Skin of body (tissue), 1 donor: ENCODE measurements at regions not wholly inside any gene's neighbourhood (a gene's known extent, or its start where the extent isn't known, plus 50 kb on each side); places are given as distances from the start of the nearest gene placed in this dataset.

Experiments used
- DNase-seq: peaks from one replicate; lab custom pipeline; 2025; lab: John Stamatoyannopoulos, UW

DNA sequence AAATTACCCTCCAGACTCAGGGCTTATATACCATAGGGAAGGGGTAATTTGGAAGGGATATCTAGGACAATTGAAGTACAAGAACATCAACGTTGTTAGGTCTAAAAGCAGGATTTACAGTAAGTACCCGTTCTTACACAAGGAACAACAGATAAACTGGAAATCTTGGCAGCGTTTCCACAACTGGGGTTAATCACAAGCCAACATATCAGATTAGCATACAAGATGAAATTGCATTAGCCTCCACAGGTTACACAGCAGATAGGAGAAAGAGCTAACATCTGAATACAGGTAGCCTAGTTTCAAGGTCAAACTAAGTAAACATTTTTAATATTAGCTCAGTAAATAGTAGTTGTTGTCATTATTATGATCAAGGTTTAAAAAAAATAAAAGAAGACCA, 1214.0 kb upstream of the PCDH20 start:
- DNase-seq: no peak

GRCh38 chr13:62627226-62627625, 1211.6 kb upstream of the PCDH20 start:
- no peak for DNase-seq

GRCh38 chr13:62626771-62627170, 1211.1 kb upstream of the PCDH20 start:
- DNase-seq: no peak

- no peak for DNase-seq
These were observed 1209.7 kb upstream of the PCDH20 start for GRCh38 chr13:62625214-62625881.

DNA sequence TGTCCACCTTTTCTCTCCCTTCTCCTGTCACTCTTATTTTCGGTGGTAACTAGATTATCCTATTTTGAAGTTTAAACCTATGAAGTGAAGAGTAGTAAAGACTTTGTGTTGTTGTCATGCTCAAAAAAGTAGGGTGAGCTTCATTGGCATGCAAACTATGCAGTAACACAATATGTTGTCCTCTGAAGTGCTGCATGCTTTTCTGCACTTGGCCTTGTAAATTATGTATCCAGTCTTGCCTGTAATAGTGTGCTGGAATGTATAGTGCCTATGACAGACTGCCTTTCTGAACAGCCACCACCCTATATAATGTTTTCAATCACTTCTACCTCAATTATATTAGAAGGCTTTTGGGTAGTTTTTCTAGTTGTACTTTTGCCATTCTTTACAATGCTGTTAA, 1198.2 kb upstream of the PCDH20 start:
- DNase-seq: no peak

DNA sequence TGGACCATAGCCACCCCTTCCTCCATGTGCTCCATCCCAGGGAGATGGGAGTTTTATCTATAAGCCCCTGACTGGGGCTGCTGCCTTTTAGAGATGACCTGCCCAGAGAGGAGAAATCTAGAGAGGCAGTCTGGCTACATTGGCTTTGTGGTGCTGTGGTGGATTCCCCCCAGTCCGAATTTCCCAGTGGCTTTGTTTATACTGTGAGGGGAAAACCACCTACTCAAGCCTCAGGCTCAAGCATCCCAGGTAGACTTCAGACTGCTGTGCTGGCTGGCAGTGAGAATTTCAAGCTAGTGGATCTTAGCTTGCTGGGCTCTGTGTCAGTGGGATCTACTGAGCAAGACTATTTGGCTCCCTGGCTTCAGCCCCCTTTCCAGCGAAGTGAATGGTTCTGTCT, 1195.7 kb upstream of the PCDH20 start:
- DNase-seq: no peak

DNA sequence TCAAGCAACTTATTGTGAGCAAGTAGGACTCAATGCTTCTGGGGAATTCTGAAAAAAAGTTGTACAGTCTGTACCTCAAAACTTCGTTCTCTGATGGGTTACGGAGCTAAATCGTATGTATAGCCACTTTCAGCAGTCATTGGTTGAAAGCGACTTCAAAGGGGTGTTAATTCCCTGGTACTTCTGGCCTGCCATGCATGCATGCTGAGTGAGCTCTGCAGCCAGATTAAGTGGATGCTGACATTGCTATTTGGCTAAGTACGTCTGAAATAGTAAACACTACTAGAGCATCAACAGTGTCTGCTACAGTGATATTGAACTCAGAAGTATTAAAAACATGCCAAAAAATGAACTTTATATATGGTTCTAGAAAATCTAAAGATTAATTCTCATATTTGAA, 1183.1 kb upstream of the PCDH20 start:
- no peak for DNase-seq

DNA sequence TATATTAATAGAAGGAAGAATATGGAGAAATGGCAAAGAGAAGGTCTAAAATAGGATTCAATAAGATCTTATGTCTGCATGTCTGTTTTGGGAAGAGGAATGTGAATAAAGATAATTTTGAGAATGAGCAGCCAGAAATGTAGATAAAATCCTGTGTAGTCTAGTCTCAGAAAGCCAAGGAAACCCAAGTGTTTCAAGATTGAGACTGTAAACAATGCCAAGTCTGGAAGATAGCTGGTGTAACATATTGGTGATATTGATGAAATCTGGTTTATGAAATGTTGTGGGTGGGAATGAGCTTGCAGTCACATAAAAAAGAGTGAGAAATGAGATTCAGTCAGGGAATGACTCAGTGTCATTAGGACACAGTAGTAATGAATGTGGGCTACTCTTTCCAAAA, 1180.3 kb upstream of the PCDH20 start:
- DNase-seq: no peak

DNA sequence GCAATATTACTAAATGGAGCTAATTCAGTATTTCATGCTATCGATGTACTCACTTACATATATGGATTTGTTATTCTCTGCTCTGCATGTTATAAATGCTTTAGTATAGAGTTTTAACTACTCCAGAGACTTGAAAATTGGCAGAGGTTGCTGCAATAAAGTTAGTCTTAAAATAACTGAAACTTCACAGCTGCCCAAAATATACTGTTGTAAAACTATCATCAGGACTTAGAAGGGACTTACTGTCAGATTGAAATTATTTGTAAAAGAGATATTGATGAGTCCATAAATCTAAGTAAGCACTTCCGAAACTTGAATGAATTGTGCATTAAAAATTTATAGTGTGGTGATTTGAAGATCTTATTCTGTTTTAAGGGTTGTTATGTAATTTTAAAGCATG, 1178.2 kb upstream of the PCDH20 start:
- DNase-seq: no peak

GRCh38 chr13:62583466-62583865, 1167.8 kb upstream of the PCDH20 start:
- DNase-seq: no peak

DNA sequence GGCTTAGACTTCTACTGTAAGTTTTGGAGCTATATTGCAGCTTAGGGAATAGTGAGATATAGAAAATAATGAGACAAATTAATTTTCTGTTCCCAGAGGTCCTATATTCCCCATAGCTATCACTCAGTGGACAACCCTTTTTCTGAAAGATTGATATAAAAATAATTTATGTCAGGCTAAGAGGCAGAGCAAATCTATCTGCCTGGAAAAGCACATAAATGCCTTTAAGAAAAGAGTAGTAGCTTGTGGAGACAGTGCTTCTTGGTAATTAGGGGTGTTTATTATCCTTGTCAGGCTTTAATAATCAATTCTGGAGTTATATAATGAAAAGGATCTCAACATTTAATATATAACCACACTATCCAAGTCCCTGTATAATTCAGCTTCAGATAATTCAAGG, 1162.8 kb upstream of the PCDH20 start:
- no peak for DNase-seq

DNA sequence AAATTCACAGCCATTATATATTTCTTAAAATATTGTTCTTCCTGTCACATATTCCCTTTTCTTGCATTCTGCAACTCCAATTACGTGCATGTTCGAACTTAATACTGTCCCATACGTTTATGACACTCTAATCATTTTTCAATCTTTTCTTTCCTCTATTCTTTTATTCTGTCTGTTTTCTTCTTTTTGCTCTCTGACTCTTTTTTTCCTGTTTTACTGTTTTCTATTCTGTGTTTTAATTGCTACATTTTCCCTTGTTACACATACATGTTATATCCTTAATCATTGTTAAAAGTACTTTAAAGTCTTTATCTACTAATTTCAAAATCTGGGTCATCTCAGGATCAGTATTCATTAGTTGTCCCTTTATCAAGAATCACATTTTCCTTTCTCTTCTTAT, 1149.1 kb upstream of the PCDH20 start:
- DNase-seq: no peak

- no peak for DNase-seq
These were observed 1147.6 kb upstream of the PCDH20 start for GRCh38 chr13:62563251-62563650.

GRCh38 chr13:62556978-62557377, 1141.3 kb upstream of the PCDH20 start:
- DNase-seq: no peak

- no peak for DNase-seq
These were observed 1135.9 kb upstream of the PCDH20 start for GRCh38 chr13:62551588-62551987.

GRCh38 chr13:62544928-62545327, 1129.3 kb upstream of the PCDH20 start:
- DNase-seq: no peak

- DNase-seq: no peak
These were observed 1121.9 kb upstream of the PCDH20 start for GRCh38 chr13:62537593-62537992.

DNA sequence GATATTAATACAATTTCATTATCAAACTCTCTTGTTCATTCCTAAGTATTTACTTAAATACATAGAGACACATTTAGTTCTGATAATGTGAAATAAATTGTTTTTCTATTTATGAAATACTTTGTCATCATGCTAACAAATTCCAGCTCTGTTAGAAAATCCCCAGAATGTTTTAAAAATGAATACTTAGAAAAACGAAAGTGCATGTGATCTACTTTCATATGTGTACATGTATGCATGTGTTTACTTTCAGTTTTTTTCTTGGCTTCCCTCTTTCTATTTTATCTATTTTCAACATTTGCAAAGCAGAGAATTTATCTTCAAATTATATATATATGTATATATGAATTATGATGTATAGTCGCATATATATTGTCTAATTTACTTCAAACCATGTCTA, 1110.0 kb upstream of the PCDH20 start:
- DNase-seq: no peak

GRCh38 chr13:62524498-62524897, 1108.8 kb upstream of the PCDH20 start:
- DNase-seq: no peak

DNA sequence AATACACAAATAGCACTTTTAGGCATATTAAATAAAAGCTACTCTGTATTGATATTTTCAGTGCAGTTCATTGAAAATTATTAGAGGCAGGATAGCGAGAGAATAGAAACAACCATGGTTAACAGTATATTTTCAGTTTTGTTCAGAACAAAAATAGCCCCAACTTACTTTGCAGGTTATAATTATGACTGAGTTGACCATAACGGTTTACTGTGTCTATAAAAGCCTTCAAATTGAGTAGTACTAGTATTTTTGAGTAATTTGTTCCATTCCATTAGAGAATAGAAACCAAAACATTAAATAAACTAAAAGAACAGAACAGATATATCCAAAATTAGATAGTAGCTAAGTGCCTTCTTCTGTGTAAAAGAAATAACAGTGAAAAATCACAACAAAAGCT, 1108.4 kb upstream of the PCDH20 start:
- DNase-seq: no peak

GRCh38 chr13:62512194-62513141, 1096.8 kb upstream of the PCDH20 start:
- DNase-seq: no peak

DNA sequence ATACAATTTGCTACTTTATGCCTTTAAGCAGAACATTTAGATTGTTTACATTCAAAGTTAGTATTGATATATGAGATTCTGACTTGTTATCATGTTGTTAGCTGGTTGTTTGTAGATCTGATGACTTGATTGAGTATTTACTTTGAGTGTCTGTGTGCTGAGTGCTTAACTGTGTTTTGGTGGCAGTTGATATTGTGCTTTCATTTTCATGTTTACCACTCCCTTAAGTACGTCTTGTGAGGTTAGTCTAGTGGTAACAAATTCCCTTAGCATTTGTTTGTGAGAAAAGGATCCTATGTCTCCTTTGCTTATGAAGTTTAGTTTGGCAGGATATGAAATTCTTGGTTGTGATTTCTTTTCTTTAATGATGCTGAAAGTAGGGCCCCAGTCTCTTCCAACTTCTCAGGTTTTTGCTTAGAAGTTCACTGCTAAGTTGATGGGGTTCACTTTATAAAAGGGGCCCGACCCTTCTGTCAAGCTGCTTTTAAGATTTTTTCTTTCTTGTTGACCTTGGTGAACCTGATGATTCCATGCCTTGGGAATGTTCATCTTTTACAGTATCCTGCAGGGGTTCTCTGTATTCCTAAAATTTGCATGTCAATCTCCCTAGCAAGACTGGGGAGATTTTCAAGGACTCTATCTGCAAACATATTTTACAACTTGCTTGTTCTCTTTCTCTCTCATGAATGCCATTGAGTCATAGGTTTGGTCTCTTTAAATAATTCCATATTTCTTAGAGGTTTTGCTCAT, 1095.4 kb upstream of the PCDH20 start:
- no peak for DNase-seq
